A673 (cell line): ENCODE measurements at regions not wholly inside any gene's neighbourhood (a gene's known extent, or its start where the extent isn't known, plus 50 kb on each side); places are given as distances from the start of the nearest gene placed in this dataset.

Source experiments
- BruUV-seq: library from RNA; stranded (reverse); fragments of 400-500 nt; replicated peaks from 2 replicates; lab custom pipeline; 2021; lab: Mats Ljungman, UMichigan
- CTCF ChIA-PET: fragments of 300-600 bp; sonication (Branson Sonifier 250); formaldehyde crosslinking; loops from one replicate; lab custom pipeline; 2022; ENCODE audit warnings: antibody characterized with exemption; lab: Charles Lee
- POLR2A ChIA-PET: fragments of 300-600 bp; sonication (Branson Sonifier 250); formaldehyde crosslinking; loops from one replicate; lab custom pipeline; 2022; ENCODE audit warnings: antibody characterized with exemption; ENCODE audit not compliant: low non-redundant PET; lab: Charles Lee
- DNase-seq: peaks from one replicate; pipeline ENCODE4 v3.0.0-alpha.2; 2015; ENCODE audit warnings: low spot score
- H3K27ac ChIP-seq: fragments of 200-600 bp; sonication (generic); 2 replicates; pipeline ENCODE4 v1.5.1; 2016; ENCODE audit warnings: mixed run types, low read depth, mild to moderate bottlenecking, mixed read lengths, antibody characterized with exemption, low read length; ENCODE audit not compliant: poor library complexity, severe bottlenecking
- H3K27me3 ChIP-seq: fragments of 200-600 bp; sonication (generic); replicated peaks from 2 replicates; pipeline ENCODE4 v1.6.1; 2017; ENCODE audit warnings: mixed run types, low read depth, mild to moderate bottlenecking, mixed read lengths, antibody characterized with exemption, low read length; ENCODE audit not compliant: insufficient read depth, poor library complexity
- H3K36me3 ChIP-seq: fragments of 200-600 bp; sonication (generic); 2 replicates; pipeline ENCODE4 v1.6.1; 2016; ENCODE audit warnings: mixed run types, mild to moderate bottlenecking, mixed read lengths, antibody characterized with exemption, low read length; ENCODE audit not compliant: insufficient read depth, poor library complexity, severe bottlenecking
- H3K4me1 ChIP-seq: fragments of 200-600 bp; sonication (generic); 2 replicates; pipeline ENCODE4 v1.6.1; 2017; ENCODE audit warnings: mixed run types, mild to moderate bottlenecking, mixed read lengths, antibody characterized with exemption, low read length; ENCODE audit not compliant: insufficient read depth, poor library complexity, severe bottlenecking
- H3K4me3 ChIP-seq: fragments of 200-600 bp; sonication (generic); 2 replicates; pipeline ENCODE4 v1.5.1; 2016; ENCODE audit warnings: low read depth, mixed run types, mild to moderate bottlenecking, mixed read lengths, low read length; ENCODE audit not compliant: poor library complexity, severe bottlenecking
- H3K9me3 ChIP-seq: fragments of 200-600 bp; sonication (generic); 2 replicates; pipeline ENCODE4 v1.6.1; 2016; ENCODE audit warnings: mixed run types, low read depth, mild to moderate bottlenecking, mixed read lengths, antibody characterized with exemption, low read length; ENCODE audit not compliant: poor library complexity, severe bottlenecking
- EZH2 ChIP-seq: fragments of 200-600 bp; sonication (generic); IDR thresholded peaks from 2 replicates; pipeline ENCODE4 v1.6.1; 2017; ENCODE audit warnings: borderline replicate concordance, low read depth, mild to moderate bottlenecking, mixed read lengths, antibody characterized with exemption, low read length; ENCODE audit not compliant: poor library complexity, severe bottlenecking
- intact Hi-C: fragments of 100-400 bp; cut with micrococcal nuclease; formaldehyde crosslinking; loops from one replicate; pipeline ENCODE4 v1.10.0; 2022; ENCODE audit not compliant: unreplicated experiment
- TF ChIP-seq, protein P1 (sequence below): fragments of 300-800, 200-600 bp; sonication (generic); conservative IDR thresholded peaks from 2 replicates; pipeline ENCODE4 v1.5.1; 2017; ENCODE audit warnings: low read depth, mild to moderate bottlenecking, antibody characterized with exemption, low read length, moderate library complexity, mixed read lengths

DNA sequence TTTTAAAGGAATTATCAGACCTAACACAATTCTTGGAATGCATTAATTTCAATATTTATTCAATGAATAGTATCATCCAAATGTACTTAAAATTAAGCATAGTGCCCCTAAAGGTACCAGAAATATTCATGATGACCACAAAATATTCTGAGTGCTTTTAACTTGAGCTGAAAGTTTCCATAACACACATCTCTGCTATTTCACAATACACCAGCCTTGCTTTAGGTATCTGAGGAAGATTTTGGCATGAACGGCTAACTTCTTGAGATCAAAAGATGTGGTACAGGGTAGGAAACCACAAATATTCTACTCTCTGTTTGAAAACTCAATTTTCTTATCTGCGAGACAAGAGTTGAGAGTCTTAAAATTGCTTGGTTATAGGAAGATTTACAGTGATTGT is 538.3 kb upstream of the PCDH7 start:
- DNase-seq: no peak
- Histone ChIP-seq H3K4me1 (no peaks in the 10 kb centered on the region), H3K36me3 (no peaks in the 10 kb centered on the region), H3K9me3 (peaks cover 3% of the 10 kb centered on the region), H3K4me3 (no peak overlapping the region), H3K27ac (no peak overlapping the region), H3K27me3 (no peaks in the 10 kb centered on the region)
- ChIA-PET CTCF (no interaction called here), POLR2A (no interaction called here)
- no TSS peak for BruUV-seq
- no peak for TF ChIP-seq EZH2
- TF ChIP-seq, protein P1, sequence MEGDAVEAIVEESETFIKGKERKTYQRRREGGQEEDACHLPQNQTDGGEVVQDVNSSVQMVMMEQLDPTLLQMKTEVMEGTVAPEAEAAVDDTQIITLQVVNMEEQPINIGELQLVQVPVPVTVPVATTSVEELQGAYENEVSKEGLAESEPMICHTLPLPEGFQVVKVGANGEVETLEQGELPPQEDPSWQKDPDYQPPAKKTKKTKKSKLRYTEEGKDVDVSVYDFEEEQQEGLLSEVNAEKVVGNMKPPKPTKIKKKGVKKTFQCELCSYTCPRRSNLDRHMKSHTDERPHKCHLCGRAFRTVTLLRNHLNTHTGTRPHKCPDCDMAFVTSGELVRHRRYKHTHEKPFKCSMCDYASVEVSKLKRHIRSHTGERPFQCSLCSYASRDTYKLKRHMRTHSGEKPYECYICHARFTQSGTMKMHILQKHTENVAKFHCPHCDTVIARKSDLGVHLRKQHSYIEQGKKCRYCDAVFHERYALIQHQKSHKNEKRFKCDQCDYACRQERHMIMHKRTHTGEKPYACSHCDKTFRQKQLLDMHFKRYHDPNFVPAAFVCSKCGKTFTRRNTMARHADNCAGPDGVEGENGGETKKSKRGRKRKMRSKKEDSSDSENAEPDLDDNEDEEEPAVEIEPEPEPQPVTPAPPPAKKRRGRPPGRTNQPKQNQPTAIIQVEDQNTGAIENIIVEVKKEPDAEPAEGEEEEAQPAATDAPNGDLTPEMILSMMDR: no peak
- intact Hi-C loops: no loop called here

DNA sequence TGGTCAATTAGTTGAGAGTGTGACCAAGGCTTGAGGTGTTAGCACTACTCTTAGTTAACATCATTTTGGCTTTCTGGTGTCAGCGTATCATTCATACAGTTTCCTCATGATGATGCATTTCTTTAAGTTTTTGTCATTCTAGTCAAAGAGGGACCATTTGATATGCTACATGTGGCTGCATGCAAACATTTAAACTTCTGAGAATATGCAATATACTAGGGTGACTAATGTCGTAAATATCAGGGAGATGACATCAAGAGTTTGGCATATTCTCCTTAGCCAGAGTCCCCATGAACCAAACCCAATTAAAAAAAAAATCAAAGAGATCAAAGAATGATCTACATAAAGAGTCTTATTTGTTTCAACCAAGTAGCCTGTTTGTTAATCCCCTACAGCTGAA is 537.4 kb upstream of the PCDH7 start:
- TF ChIP-seq EZH2: no peak
- TF ChIP-seq, protein P1: no peak
- peaks cover 3% of the 10 kb centered on the region for H3K9me3 ChIP-seq
- ChIA-PET POLR2A (no interaction called here), CTCF (no interaction called here)
- no peak overlapping the region for H3K4me3 ChIP-seq
- no peaks in the 10 kb centered on the region for H3K4me1 ChIP-seq
- no peak for DNase-seq
- no peak overlapping the region for H3K27ac ChIP-seq
- H3K27me3 ChIP-seq: no peaks in the 10 kb centered on the region
- intact Hi-C loops: no loop called here
- H3K36me3 ChIP-seq: no peaks in the 10 kb centered on the region
- BruUV-seq: no TSS peak

DNA sequence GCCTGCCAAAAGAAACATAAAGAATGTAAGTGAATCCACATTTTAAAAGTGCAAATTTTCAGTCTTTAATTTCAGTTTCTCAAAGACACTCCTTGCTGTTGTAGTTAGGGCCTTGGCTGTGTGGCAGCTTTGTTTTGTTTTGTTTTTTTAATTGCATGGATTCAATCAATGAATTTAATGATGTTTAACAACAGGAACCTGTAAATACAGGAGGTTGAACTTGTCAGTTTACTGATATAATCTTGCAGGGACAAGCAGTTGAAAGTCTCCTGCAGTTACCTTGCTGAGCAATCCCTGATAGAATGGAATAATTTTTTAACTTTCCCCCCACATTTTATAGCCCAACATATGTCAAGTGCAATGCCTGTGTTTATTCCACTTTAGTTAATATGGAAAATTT is 528.3 kb upstream of the PCDH7 start:
- H3K27ac ChIP-seq: no peak overlapping the region
- BruUV-seq: no TSS peak
- H3K4me1 ChIP-seq: no peaks in the 10 kb centered on the region
- CTCF ChIA-PET: no interaction called here
- H3K36me3 ChIP-seq: no peaks in the 10 kb centered on the region
- H3K27me3 ChIP-seq: no peaks in the 10 kb centered on the region
- intact Hi-C loops: no loop called here
- no peaks in the 10 kb centered on the region for H3K9me3 ChIP-seq
- TF ChIP-seq, protein P1: no peak
- TF ChIP-seq EZH2: no peak
- POLR2A ChIA-PET: no interaction called here
- no peak for DNase-seq
- no peak overlapping the region for H3K4me3 ChIP-seq
